22Rv1 (cell line): ENCODE measurements at regions not wholly inside any gene's neighbourhood (a gene's known extent, or its start where the extent isn't known, plus 50 kb on each side); places are given as distances from the start of the nearest gene placed in this dataset.
"Not testable (repeated sequence)": the region's sequence is repeated elsewhere in the genome, so short reads cannot be mapped to it uniquely, and the experiment has no call there.

Experiments
- H3K27ac ChIP-seq: fragments of 450-650 bp; 2 replicates; pipeline ENCODE4 v1.5.1; 2017
- CTCF ChIP-seq: fragments of 450-650 bp; IDR thresholded peaks from 2 replicates; pipeline ENCODE4 v1.5.1; 2017; ENCODE audit warnings: mild to moderate bottlenecking
- ZFX ChIP-seq: fragments of 450-650 bp; IDR thresholded peaks from 2 replicates; pipeline ENCODE4 v1.6.1; 2017; ENCODE audit warnings: antibody characterized with exemption, borderline replicate concordance

GRCh38 chr10:63058236-63058635, 74.9 kb upstream of the NRBF2 start:
- H3K27ac ChIP-seq = no peak overlapping the region
- TF ChIP-seq CTCF (no peak), ZFX (no peak)

DNA sequence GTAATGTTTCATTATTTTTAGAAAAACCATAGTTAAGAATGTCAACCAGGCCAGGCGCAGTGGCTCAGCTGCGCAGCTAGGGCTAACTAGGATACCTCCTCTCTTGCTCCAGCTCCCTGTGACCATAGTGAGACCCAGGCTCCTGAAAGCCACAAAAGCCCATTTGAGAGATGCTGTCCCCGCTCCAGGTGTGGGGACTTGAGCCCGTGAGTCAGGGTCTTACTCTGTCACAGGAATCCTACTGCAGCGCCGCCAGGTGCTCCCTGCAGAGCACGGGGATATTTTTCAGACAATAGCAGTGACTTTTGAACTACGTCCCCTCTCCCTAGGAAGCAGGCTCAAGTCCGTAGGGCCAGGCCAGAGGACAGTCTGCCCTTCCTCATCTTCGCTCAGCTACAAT, 75.6 kb upstream of the NRBF2 start:
- no peak overlapping the region for H3K27ac ChIP-seq
- TF ChIP-seq ZFX (no peak), CTCF (no peak)

GRCh38 chr10:63055705-63056104, 77.4 kb upstream of the NRBF2 start:
- H3K27ac ChIP-seq = no peak overlapping the region
- TF ChIP-seq CTCF (no peak), ZFX (no peak)

GRCh38 chr10:63054889-63055611, 78.1 kb upstream of the NRBF2 start:
- H3K27ac ChIP-seq = no peak overlapping the region
- TF ChIP-seq ZFX (no peak), CTCF (no peak)

DNA sequence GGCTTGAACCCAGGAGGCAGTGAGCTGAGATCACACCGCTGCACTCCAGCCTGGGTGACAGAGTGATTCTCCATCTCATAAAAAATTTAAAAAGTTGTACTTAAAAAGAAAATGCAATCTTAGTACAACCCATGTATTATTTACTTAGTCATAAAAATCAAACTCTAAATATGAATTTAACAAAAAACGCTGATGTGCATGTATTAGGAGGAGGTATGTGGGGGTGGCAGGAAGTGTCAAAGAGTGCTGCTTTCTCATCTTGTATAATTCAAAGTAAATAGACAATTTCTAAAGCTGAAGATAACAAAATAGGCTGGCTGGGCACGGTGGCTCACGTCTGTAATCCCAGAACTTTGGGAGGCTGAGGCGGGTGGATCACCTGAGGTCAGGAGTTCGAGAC, 81.0 kb upstream of the NRBF2 start:
- no peak overlapping the region for H3K27ac ChIP-seq
- TF ChIP-seq ZFX (no peak), CTCF (no peak)

GRCh38 chr10:63042256-63042655, 90.9 kb upstream of the NRBF2 start:
- H3K27ac ChIP-seq = no peak overlapping the region
- TF ChIP-seq CTCF = no peak
- TF ChIP-seq ZFX = no peak

- H3K27ac ChIP-seq = not testable (repeated sequence)
Observed at GRCh38 chr10:63033616-63034185, 99.4 kb upstream of the NRBF2 start.

DNA sequence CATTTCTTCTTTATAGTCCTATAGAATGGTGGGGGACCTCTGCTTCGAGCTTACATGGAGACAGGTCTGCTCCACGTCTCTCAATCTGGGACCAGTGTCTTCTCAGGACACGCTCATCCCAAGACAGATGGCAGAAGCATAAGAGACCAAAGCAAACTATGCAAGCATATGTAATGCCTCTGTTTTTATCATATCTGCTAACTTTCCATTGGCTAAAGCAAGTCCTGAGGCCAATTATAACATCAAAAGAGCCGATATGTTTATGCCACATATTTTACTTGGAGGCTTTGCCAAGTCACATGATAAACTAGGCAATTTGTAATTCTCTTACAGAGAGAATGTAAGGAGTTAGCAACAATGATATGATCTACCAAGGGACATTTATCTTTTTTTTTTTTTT, 102.6 kb upstream of the NRBF2 start:
- no peak for TF ChIP-seq ZFX
- no peak for TF ChIP-seq CTCF
- H3K27ac ChIP-seq = no peak overlapping the region
